HTR-8/SVneo (cell line): ENCODE measurements at regions not wholly inside any gene's neighbourhood (a gene's known extent, or its start where the extent isn't known, plus 50 kb on each side); places are given as distances from the start of the nearest gene placed in this dataset.
"Not testable (repeated sequence)": the region's sequence is repeated elsewhere in the genome, so short reads cannot be mapped to it uniquely, and the experiment has no call there.

Experiments
- DNase-seq: peaks from one replicate; pipeline ENCODE4 v3.0.0; 2011; ENCODE audit warnings: low spot score, mixed read lengths; ENCODE audit not compliant: insufficient read length
- FAIRE-seq: peaks from 2 replicates; lab custom pipeline; 2011; peaks lifted over from hg19 to GRCh38; lab: Jason Lieb, UNC

DNA sequence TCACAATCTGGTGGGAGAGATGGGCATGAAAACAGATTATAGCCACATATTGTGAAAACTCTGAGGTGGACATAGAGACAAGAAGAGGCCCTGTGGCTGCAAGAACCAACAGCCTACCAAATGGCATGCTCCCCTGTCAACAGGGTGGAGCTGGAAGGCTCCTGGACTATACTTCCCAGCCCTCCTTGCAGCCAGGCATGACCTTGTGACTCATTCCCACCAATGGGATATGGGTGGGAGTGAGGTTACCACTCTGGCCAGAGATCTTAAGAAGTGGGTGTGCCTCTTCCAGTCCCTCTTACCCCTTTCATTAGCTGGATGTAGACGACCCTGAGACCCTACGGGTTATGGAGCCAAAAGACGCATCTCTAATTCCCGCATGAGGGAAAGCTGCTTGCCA is 126.4 kb upstream of the ZBED5 start:
- FAIRE-seq = no peak
- no peak for DNase-seq

DNA sequence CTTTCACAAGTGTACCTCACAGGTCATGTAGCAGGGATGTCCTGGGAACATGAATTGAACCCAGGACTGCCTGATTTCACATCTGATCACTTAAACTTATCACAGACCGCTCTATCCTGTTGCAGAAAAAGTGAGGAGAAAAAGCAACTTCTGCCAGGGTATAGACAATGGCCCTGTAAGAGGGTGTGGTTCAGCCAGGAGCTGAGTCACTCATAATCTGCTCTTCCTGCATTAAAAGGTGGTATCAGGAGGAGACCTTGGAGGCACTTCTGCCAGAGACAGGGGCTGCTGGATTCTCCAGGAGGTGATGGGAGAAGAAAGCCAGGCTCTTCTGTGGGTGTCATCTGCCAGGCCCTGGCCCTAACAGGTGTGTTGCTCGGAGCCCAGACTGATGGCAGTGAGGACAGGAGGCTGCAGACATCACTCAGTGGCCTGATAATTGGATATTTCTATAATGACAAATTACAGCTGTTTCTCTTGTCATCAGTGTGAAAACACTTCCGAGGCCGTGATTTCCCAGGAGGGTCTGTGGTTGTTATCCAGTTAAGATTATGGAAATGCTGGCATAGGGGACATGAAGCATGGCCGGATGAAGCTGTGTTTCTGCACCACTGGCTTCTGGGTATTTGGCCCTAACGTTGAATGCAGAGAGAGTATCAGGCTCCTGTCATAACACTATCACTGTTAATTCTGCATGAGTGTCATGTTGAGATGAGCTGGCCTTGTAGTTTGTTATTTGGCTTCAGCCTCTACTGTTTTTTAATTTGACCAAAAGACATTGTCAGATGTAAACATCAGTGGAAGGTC is 125.1 kb upstream of the ZBED5 start:
- DNase-seq = no peak
- no peak for FAIRE-seq

DNA sequence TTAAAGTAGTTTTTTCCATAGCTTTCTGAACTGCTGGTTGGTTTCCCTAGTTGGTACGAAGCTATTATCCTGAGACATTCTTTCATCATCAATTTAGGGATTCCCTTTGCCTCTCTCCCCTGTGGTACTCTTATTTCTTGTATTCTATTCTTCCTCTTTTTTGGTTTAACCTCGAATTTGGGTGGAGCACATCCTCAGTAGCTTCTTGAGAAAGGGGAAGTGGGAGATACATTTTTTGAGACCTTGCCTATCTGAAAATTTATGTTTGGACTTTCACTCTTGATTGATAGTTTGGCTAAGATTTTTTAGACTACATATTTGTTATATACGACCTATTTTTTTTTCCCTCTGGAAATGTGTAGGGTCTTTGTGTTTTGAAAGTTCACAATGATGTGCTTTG is 121.7 kb upstream of the ZBED5 start:
- no peak for DNase-seq
- no peak for FAIRE-seq

DNA sequence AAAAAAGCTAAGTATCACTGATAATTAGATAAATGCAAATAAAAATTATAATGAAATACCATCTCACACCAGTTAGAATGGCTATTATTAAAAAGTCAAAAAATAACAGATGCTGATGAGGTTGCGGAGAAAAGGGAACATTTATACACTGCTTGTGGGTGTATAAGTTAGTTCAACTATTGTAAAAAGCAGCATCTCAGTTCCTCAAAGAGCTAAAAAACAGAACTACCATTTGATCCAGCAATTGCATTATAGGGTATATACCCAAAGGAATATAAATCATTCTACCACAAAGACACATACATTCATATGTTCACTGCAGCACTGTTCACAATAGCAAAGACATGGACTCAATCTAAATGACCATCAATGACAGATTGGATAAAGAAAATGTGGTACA is 120.3 kb upstream of the ZBED5 start:
- FAIRE-seq (peak; percentile 40), DNase-seq (no peak)

DNA sequence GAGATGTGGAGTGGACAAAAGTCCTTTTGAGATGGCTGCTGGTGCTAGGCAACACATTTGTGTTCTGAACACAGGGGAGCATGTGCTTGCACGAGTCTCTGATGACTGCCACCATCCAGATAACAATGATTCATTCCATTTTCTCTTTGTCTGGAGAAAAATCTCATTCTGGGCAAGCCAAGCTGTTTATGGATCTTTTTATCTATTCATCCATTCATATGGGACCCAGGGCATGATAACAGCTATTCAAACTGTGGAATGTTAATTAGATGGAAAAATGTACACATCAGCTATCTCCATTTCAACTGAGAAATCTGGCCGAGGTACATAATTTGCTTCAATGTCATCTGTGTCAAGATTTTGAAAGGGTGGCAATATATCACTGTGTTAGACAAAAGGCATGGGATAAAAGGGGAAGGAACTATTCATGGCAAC is 117.5 kb upstream of the ZBED5 start:
- FAIRE-seq (no peak), DNase-seq (no peak)

DNA sequence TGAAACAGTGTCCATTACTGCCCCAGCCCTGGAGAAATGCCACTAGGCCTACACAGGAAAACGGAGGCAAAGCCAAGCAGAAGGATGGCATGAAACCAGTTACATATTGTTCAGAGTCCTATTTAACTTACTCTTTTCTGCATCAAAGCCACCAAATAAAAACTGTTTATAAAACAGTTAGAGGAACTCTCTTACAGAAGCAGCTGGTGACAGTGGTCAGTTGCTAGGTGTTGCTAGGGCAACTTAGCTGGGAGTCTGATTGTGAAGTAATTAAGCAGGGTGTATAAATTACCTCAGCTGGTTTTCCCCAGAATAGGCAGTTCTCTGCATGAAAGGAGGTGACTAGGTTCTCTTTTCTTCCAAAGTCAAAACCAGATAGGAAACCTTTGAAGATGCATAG is 115.6 kb upstream of the ZBED5 start:
- FAIRE-seq (no peak), DNase-seq (no peak)

DNA sequence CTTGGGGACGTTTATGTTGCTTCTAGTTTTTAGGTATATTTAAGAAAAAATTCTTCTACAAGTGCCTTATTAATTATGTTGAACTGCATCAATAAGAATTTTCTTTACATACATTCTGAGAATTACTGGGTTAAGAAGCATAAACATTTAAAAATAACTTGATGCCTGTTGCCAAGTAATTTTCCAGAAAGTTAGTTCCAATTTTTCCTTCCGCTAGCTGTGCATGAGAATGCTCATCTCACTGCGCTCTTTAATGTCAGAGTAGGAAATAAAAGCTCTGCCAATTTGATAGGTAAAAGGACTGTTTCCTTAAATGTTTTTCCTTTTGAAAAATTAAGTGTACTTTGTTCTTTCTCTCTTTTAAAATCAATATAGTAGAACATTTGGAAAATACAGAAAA is 113.1 kb upstream of the ZBED5 start:
- FAIRE-seq = no peak
- no peak for DNase-seq

DNA sequence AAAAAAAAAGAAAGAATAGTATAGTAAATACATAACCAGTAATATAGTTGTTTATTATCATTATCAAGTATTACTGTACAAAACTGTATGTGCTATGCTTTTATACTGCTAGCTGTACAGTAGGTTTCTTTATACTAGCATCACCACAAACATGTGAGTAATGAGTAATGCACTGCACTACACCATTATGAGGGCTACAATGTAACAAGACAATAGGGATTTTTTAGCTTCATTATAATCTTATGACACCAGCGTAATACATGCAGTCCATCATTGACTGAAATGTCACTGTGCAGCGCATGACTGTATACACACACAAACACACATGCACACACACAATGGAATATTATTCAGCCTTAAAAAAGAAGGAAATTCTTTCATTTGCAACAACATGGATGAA is 111.5 kb upstream of the ZBED5 start:
- no peak for DNase-seq
- FAIRE-seq = peak; percentile 9

DNA sequence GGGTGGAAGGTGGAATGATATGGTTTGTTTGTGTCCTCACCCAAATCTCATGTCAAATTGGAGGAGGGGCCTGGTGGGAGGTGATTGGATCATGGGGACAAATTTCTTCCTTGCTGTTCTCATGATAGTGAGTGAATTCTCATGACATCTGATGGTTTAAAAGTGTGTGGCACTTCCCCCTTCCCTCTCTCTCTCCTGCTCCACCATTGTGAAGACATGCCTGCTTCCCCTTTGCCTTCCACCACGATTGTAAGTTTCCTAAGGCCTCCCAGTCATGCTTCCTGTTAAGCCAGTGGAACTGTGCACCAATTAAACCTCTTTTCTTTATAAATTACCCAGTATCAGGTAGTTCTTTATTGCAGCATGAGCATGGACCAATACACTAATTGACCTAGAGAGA is 99.0 kb upstream of the ZBED5 start:
- FAIRE-seq = peak; percentile 48
- not testable (repeated sequence) for DNase-seq

DNA sequence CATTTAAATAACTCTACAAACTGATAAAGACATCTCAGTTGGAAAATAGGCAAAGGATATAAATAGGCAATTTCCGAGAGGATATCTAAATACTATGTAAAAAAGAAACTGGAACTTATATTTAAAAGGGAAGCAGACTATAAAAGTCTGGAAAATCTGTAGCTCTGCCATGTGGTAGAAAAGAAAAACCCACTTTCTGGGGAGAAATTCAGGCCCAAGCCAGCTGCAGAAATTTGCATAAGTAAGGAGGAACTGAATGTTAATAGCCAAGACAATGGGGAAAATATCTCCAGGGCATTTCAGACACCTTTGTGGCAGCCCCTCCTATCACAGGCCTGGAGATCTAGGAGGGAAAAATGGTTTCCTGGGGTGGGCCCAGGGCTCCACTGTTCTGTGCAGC is 97.8 kb upstream of the ZBED5 start:
- DNase-seq (no peak), FAIRE-seq (no peak)

DNA sequence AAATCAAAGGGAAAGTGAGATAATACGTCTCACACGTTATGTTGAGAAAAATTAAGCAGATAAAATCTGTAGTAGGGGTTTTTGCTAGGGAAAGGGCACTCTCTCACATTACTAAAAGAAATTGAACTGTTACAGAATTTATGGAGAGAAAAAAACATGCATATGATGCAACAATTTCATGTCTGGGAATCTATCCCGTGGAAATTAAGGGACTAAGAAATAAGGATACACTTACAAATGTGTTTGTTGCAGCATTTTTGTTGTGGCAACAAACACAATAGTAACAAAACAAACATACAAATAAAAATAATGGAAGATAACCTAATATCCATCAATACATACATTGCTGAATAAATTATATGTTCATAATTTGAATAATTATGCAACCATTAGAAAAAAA is 96.3 kb upstream of the ZBED5 start:
- no peak for FAIRE-seq
- DNase-seq = no peak

DNA sequence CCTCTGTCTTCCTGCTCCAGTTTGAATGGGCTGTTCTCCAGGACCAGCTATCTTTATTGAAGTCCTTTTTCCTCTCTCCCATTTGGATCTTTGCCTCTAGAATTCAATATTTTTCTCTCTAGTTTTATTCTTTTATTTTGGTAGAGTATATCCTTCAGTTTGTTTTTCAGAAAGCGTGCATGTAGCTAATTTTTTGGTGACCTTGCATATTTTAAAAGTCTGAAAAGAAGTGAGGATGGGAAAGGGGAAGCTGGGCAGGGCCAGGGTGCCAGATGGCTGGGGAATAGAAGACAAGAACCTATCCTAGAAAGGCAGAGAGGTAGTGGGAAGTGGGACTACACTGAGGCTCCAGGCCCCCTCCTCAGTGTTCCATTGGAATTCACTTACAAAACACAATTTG is 95.0 kb upstream of the ZBED5 start:
- FAIRE-seq (no peak), DNase-seq (no peak)

DNA sequence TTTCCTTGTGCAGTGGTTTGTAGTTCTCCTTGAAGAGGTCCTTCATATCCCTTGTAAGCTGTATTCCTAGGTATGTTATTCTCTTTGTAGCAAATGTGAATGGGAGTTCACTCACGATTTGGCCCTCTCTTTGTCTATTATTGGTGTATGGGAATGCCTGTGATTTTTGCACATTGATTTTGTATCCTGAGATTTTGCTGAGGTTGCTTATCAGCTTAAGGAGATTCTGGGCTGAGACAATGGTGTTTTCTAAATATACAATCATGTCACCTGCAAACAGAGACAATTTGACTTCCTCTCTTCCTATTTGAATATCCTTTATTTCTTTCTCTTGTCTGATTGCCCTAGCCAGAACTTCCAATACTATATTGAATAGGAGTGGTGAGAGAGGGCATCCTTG is 90.1 kb upstream of the ZBED5 start:
- not testable (repeated sequence) for FAIRE-seq, DNase-seq

DNA sequence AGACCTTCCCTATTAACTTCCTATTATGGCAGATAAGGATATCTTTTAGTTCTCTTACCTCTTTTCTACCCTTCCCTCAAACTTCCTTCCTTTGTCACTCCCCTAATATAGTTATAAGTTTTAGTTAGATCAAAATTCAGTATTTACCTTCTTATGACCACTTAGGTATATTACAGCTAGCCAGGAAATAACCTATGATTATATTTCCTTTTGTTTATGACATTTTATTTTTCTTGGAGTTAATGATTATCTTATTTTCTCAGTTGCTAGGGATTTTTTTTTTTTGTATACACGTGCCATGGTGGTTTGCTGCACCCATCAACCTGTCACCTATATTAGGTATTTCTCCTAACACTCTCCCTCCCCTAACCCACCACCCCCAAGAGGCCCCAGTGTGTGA is 88.2 kb upstream of the ZBED5 start:
- FAIRE-seq = no peak
- DNase-seq = no peak

DNA sequence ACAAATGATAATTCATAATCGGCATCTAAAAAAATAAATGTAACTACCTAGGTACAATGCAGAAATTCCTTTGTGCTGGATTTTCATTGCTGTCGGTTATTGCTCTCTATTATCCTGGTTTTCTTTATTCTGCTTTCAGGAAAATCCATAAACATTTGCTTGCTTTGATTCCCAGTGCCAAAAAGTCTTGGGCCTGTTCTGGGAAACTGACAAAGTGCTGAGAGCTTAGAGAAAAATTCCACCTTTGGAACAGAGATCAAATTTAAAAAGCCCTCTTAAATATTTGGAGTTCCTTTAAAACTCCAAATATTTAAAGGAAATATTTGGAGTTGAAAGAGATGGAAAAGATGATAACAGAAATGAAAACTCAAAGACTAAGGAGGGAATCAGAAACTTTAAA is 87.3 kb upstream of the ZBED5 start:
- FAIRE-seq = no peak

DNA sequence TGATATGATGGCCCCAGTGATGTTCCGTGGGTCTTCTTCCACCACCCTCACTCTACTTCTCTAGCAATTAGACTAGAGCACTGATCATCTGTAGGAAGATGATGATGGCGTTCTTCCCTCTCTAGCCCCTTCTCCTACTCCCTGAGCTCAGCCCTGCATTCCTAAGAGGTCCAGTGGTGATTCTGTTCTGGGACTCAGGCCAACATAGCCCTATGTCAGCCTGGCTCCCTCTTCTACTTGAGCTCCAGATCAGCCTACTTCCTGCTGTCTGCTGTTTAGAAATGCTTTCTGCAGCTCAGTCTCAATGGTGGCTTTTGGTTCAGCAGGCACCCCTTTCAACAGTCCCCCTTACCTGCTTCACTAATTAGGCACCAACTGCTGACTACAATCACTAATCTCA is 86.1 kb upstream of the ZBED5 start:
- FAIRE-seq (no peak), DNase-seq (no peak)

More for the DNA sequence above, 87.3 kb upstream of the ZBED5 start:
- DNase-seq = no peak

DNA sequence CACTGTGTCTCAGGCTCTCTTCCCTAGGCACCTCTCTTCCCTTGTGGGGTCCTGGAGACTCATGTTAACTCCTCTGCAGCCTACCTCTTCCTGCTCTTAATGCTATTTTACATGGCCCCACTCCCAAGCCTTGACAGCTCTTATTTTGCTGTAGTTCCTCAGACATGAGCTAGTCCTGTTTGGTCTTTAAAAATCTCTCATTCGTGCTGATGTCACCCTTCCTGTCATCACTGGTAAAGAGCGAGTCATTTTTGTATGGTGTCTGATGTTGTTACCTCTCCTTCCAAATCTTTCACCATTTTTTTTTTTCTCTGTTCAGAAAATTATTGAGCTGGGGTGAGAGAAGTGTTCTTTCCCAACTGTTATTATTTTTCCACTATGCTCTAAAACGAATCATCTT is 84.8 kb upstream of the ZBED5 start:
- no peak for DNase-seq

DNA sequence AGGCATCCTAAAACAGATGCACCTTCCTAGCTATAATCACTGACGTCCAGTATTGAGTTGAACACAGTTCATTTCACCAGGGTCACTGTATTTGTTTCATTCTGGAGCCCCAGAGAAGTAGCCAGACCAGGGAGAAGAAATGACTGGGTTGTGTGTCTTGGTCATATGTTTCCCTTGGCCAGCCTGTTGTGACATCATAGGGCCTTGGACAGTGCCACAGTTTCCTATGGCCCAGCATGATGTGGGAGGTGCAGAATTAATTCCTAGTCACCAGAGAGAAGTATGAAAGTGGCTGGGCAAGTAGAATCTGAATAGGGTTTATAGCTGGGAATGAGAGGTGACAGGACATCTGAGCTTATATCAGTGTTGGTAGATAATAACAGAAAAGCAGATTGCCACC is 84.0 kb upstream of the ZBED5 start:
- DNase-seq (no peak), FAIRE-seq (no peak)

More for the DNA sequence above, 84.8 kb upstream of the ZBED5 start:
- FAIRE-seq = no peak

DNA sequence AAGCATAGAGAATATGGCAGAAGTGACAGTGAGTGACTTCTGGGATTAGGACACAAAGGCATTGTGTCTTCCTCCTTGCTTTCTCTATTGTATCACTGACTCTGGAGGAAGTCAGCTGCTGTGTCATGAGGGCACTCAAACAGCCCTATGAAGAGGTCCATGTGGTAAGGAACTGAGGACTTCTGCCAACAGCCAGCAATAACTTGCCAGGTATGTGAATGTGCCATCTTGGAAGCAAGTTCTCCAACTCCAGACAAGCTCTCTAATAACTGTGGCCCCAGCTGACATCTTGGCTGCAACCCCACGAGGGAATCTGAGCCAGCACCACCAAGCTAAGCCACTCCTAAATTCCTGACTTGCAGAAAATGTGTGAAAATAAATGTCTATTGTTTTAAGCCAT is 83.6 kb upstream of the ZBED5 start:
- FAIRE-seq (peak; percentile 55), DNase-seq (no peak)

DNA sequence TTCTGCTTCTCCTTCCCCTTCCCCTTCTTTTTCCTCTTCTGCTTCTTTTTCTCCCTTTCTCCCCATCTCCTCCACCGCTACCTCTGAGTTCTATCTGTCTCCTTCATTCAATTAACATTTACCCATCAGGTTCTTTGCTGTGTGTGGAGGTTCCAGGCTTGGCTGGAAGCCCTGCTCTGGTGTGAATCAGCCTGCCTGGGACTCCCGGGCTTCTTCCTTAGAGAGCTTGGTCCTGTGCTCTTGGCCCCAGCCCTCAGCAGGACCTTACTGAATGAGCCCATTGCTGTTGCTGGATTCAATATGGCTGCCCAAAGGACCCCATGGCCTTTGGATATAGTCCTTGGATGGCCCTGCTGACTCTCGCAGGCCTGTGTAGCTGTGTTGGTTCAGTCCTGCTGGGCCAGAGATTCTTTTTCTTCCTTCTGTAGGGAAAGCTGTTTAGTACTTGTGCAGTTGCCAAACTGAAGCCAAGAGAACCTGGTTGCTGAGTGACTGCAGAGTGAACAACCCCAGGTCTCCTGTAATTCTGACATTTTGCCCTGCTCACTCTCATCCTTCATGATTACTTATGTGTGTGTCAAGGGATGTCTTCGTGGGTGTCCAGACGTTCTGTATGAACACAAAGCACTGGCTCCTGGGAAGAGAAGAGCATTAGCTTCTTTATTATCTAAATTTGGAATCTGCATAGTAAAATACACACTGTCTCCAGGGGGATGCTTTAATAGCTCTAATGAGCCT is 81.0 kb upstream of the ZBED5 start:
- FAIRE-seq (no peak), DNase-seq (no peak)

DNA sequence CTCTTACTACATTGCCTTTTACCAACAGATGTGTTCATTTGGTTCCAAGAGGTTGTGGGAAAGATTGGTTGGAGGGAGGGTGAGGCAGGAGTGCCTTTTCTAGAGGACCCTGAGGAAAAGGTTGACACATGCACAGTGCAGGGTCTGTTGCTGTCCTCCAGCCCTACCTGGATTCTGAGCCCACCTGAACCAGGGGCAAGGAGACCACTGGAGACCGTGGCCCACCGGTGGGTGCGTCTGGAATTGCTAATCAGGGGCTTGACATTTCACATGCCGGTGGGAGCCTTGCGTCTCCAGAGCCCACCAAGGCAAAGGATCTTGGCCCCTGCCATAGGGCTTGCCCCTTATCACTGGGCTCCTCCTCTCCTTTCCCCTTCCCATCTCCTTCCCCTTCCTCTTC is 80.4 kb upstream of the ZBED5 start:
- FAIRE-seq = no peak

DNA sequence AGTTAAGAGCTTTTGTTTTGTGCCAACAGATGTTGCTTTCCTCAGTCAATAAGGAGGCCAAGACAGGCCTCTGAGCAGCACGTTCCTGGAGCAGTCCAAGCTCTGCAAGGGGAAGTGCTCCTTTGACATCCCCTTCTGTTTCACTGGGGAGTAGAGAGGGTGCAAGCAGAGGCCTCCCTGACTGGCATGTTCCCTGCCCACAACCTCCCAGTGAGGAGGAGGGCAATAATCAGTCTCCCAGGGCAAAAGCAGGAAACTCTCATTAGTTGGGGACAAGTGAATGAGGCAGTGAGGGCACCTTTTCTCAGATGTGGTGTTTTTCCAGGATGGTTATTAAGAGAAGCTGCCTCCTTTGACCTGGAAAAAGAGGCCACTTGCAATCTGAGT is 79.5 kb upstream of the ZBED5 start:
- FAIRE-seq (no peak), DNase-seq (no peak)

More for the DNA sequence above, 80.4 kb upstream of the ZBED5 start:
- no peak for DNase-seq
